H9 (cell line): ENCODE measurements at regions not wholly inside any gene's neighbourhood (a gene's known extent, or its start where the extent isn't known, plus 50 kb on each side); places are given as distances from the start of the nearest gene placed in this dataset.

Experiments used
- DNase-seq: peaks from one replicate; pipeline ENCODE4 v3.0.0-alpha.2; 2017
- H2AFZ ChIP-seq: one replicate; pipeline ENCODE4 v1.6.1; 2013; ENCODE audit warnings: mild to moderate bottlenecking, low read length, control low read depth, moderate library complexity
- H2AK5ac ChIP-seq: 2 replicates; pipeline ENCODE4 v1.6.1; 2013; ENCODE audit warnings: low read length, control low read depth, mixed read lengths; ENCODE audit not compliant: insufficient read length
- H2BK120ac ChIP-seq: one replicate; pipeline ENCODE4 v1.6.1; 2013; ENCODE audit warnings: low read depth, mild to moderate bottlenecking, low read length, control low read depth, inconsistent platforms; ENCODE audit not compliant: poor library complexity, severe bottlenecking
- H2BK12ac ChIP-seq: 2 replicates; pipeline ENCODE4 v1.6.1; 2013; ENCODE audit warnings: low read length, control low read depth, mixed read lengths, low read depth; ENCODE audit not compliant: insufficient read length
- H2BK15ac ChIP-seq: 2 replicates; pipeline ENCODE4 v1.6.1; 2013; ENCODE audit warnings: low read depth, low read length, control low read depth
- H2BK20ac ChIP-seq: one replicate; pipeline ENCODE4 v1.6.1; 2013; ENCODE audit warnings: low read depth, mild to moderate bottlenecking, low read length, control low read depth, inconsistent platforms; ENCODE audit not compliant: poor library complexity, severe bottlenecking
- H2BK5ac ChIP-seq: 2 replicates; pipeline ENCODE4 v1.6.1; 2013; ENCODE audit warnings: low read length, control low read depth, mixed read lengths; ENCODE audit not compliant: insufficient read length
- H3K14ac ChIP-seq: 2 replicates; pipeline ENCODE4 v1.6.1; 2013; ENCODE audit warnings: low read length, control low read depth; ENCODE audit not compliant: insufficient read depth
- H3K18ac ChIP-seq: 2 replicates; pipeline ENCODE4 v1.6.1; 2013; ENCODE audit warnings: low read depth, mild to moderate bottlenecking, mixed read lengths, low read length, control low read depth; ENCODE audit not compliant: insufficient read length
- H3K23ac ChIP-seq: 2 replicates; pipeline ENCODE4 v1.6.1; 2013; ENCODE audit warnings: low read length, control low read depth, mixed read lengths, low read depth; ENCODE audit not compliant: insufficient read length
- H3K23me2 ChIP-seq: 2 replicates; pipeline ENCODE4 v1.6.1; 2013; ENCODE audit warnings: low read depth, mild to moderate bottlenecking, mixed read lengths, low read length, control low read depth; ENCODE audit not compliant: insufficient read length, poor library complexity, severe bottlenecking
- H3K27ac ChIP-seq: 2 replicates; pipeline ENCODE4 v1.5.1; 2013; ENCODE audit warnings: low read length, control low read depth, mixed read lengths, low read depth; ENCODE audit not compliant: insufficient read length
- H3K27me3 ChIP-seq: 2 replicates; pipeline ENCODE4 v1.6.1; 2013; ENCODE audit warnings: low read length, control low read depth, inconsistent platforms; ENCODE audit not compliant: insufficient read depth
- H3K4ac ChIP-seq: 2 replicates; pipeline ENCODE4 v1.6.1; 2013; ENCODE audit warnings: low read depth, mild to moderate bottlenecking, control low read depth, inconsistent platforms, low read length, moderate library complexity
- H3K4me1 ChIP-seq: 2 replicates; pipeline ENCODE4 v1.6.1; 2013; ENCODE audit warnings: low read length, control low read depth, inconsistent platforms; ENCODE audit not compliant: insufficient read depth
- H3K4me2 ChIP-seq: 2 replicates; pipeline ENCODE4 v1.6.1; 2013; ENCODE audit warnings: low read length, control low read depth, mixed read lengths; ENCODE audit not compliant: insufficient read length, insufficient read depth
- H3K56ac ChIP-seq: 2 replicates; pipeline ENCODE4 v1.6.1; 2013; ENCODE audit warnings: low read depth, mild to moderate bottlenecking, mixed read lengths, low read length, control low read depth; ENCODE audit not compliant: insufficient read length
- H3K79me1 ChIP-seq: 2 replicates; pipeline ENCODE4 v1.6.1; 2013; ENCODE audit warnings: low read depth, mild to moderate bottlenecking, moderate library complexity, low read length, control low read depth, inconsistent platforms; ENCODE audit not compliant: insufficient read depth, poor library complexity, severe bottlenecking
- H3K79me2 ChIP-seq: 2 replicates; pipeline ENCODE4 v1.6.1; 2013; ENCODE audit warnings: low read length, control low read depth, inconsistent platforms; ENCODE audit not compliant: insufficient read depth
- H3K9ac ChIP-seq: 2 replicates; pipeline ENCODE4 v1.6.1; 2013; ENCODE audit warnings: low read length, control low read depth, mixed read lengths; ENCODE audit not compliant: insufficient read length; ENCODE audit errors: extremely low read depth
- H3K9me3 ChIP-seq: one replicate; pipeline ENCODE4 v1.6.1; 2013; ENCODE audit warnings: low read depth, low read length, inconsistent platforms; ENCODE audit not compliant: control insufficient read depth
- H3T11ph ChIP-seq: one replicate; pipeline ENCODE4 v1.6.1; 2013; ENCODE audit warnings: mild to moderate bottlenecking, low read length, control low read depth, inconsistent platforms
- H4K20me1 ChIP-seq: one replicate; pipeline ENCODE4 v1.6.1; 2013; ENCODE audit not compliant: control insufficient read depth, insufficient read length, insufficient read depth
- H4K5ac ChIP-seq: 2 replicates; pipeline ENCODE4 v1.6.1; 2013; ENCODE audit warnings: low read depth, mild to moderate bottlenecking, mixed read lengths, low read length, control low read depth; ENCODE audit not compliant: insufficient read length
- H4K8ac ChIP-seq: replicated peaks from 2 replicates; pipeline ENCODE4 v1.6.1; 2013; ENCODE audit warnings: low read length, control low read depth, mixed read lengths, low read depth; ENCODE audit not compliant: insufficient read length
- H4K91ac ChIP-seq: 2 replicates; pipeline ENCODE4 v1.6.1; 2013; ENCODE audit warnings: low read depth, mild to moderate bottlenecking, moderate library complexity, mixed read lengths, low read length, control low read depth; ENCODE audit not compliant: insufficient read length
- H3K27ac Mint-ChIP-seq, 3 experiments: 2 replicates in 2 of 3; 3 replicates in 1 of 3; pipeline ENCODE4 v1.8.0; 2020 to 2021; ENCODE audit warnings: mixed read lengths in 3 of 3, mild to moderate bottlenecking in 1 of 3, moderate library complexity in 1 of 3
- H3K27me3 Mint-ChIP-seq: 2 replicates; pipeline ENCODE4 v1.8.0; 2021; ENCODE audit warnings: low read depth, mild to moderate bottlenecking, moderate library complexity, mixed read lengths
- H3K36me3 Mint-ChIP-seq, 3 experiments: 2 replicates in 2 of 3; 3 replicates in 1 of 3; pipeline ENCODE4 v1.8.0; 2020 to 2021; ENCODE audit warnings: low read depth in 3 of 3, mixed read lengths in 3 of 3; ENCODE audit not compliant: insufficient read depth in 1 of 3
- H3K4me1 Mint-ChIP-seq, 2 experiments: 2 replicates each; pipeline ENCODE4 v1.8.0; 2020; ENCODE audit warnings: mixed read lengths in 2 of 2
- H3K4me3 Mint-ChIP-seq, 2 experiments: 2 replicates in 1 of 2; 3 replicates in 1 of 2; pipeline ENCODE4 v1.8.0; 2020 to 2021; ENCODE audit warnings: mild to moderate bottlenecking in 2 of 2, mixed read lengths in 2 of 2, moderate library complexity in 1 of 2
- H3K9me3 Mint-ChIP-seq, 2 experiments: 2 replicates in 1 of 2; 3 replicates in 1 of 2; pipeline ENCODE4 v1.8.0; 2020; ENCODE audit warnings: mild to moderate bottlenecking in 2 of 2, mixed read lengths in 2 of 2, moderate library complexity in 1 of 2
- WGBS: extraction: QIAGEN DNeasy Blood & Tissue Kit; methylation state at CpG from one replicate; pipeline ENCODE4 v1.1.7; 2013; ENCODE audit warnings: missing lambda C conversion rate, low lambda C conversion rate, mixed read lengths; ENCODE audit not compliant: insufficient read length; ENCODE audit errors: extremely low coverage; 5-methylcytosine and 5-hydroxymethylcytosine counted together
- TF ChIP-seq, protein P1 (sequence below): fragments of 200-600 bp; sonication (generic); conservative IDR thresholded peaks from 3 replicates; pipeline ENCODE4 v1.8.0; 2021; ENCODE audit warnings: antibody characterized with exemption, mild to moderate bottlenecking

DNA sequence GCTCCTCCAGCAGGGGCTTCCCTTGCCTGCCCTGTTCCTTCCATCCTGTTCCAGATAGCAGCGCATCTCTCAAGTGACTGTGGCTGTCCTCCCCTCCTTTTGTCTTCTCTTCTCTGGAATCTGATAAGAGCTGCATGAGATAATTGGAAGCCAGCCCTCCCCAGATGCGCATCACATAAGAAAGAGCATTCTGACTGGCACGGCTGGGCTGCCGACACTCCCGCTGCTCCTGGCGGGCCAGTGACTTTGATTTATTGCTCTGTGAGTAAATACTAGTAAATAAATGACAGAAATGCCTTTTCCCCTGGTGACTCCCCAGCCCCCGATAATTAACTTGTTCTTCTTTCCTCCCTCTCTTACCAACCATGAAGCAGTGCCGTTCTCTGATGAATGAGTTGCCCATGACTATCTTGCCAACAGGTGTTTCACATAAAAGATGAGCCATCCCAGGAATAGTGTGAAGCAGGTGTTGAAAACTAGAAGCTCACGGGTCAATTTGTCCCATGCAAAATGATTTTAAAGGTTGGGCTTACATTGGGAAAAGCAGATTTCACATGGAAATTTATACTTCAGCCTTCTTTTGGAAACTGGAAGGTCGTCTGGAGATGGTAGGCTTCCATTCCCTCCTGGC lies 212.3 kb downstream of the ERCC6L2 start:
- H3K4me3 Mint-ChIP-seq, result peak overlapping the region in 1 of 2 experiments; percentile 12; a peak in 1 of 5 replicates
- Histone ChIP-seq H3K23me2 (no peaks in the 10 kb centered on the region), H2BK15ac (no peak overlapping the region), H2BK20ac (no peak overlapping the region), H3K4ac (no peak overlapping the region), H3K56ac (no peak overlapping the region), H3K27ac (no peak overlapping the region), H3K18ac (no peak overlapping the region), H3K79me2 (no peaks in the 10 kb centered on the region), H3K9me3 (no peaks in the 10 kb centered on the region), H4K91ac (no peak overlapping the region), H2BK12ac (no peak overlapping the region), H4K20me1 (no peaks in the 10 kb centered on the region), H3K14ac (no peak overlapping the region), H4K5ac (no peak overlapping the region), H2BK5ac (no peak overlapping the region), H2AK5ac (no peak overlapping the region), H2AFZ (no peak overlapping the region), H3K4me2 (no peak overlapping the region), H4K8ac (no peak overlapping the region), H2BK120ac (no peak overlapping the region), H3K27me3 (no peaks in the 10 kb centered on the region), H3T11ph (no peak overlapping the region), H3K23ac (no peak overlapping the region), H3K4me1 (peaks cover 9% of the 10 kb centered on the region; the same call in 1 of the 2 replicates), H3K9ac (no peak overlapping the region), H3K79me1 (no peaks in the 10 kb centered on the region)
- peaks cover 2% of the 10 kb centered on the region; the same call in 1 of the 2 replicates for H3K27me3 Mint-ChIP-seq
- H3K27ac Mint-ChIP-seq, result peak overlapping the region in 1 of 3 experiments; percentile 8; a peak in 1 of 7 replicates
- no CpG with 5 or more reads among the region's 10 CpGs for WGBS
- peak; percentile 44 for DNase-seq
- H3K9me3 Mint-ChIP-seq, result peaks cover 0 to 2% of the 10 kb centered on the region in 2 experiments; a peak in 1 of 5 replicates
- H3K4me1 Mint-ChIP-seq, result peaks cover 12 to 20% of the 10 kb centered on the region in 2 experiments
- no peaks in the 10 kb centered on the region; a peak in 1 of 7 replicates for H3K36me3 Mint-ChIP-seq
- TF ChIP-seq, protein P1, sequence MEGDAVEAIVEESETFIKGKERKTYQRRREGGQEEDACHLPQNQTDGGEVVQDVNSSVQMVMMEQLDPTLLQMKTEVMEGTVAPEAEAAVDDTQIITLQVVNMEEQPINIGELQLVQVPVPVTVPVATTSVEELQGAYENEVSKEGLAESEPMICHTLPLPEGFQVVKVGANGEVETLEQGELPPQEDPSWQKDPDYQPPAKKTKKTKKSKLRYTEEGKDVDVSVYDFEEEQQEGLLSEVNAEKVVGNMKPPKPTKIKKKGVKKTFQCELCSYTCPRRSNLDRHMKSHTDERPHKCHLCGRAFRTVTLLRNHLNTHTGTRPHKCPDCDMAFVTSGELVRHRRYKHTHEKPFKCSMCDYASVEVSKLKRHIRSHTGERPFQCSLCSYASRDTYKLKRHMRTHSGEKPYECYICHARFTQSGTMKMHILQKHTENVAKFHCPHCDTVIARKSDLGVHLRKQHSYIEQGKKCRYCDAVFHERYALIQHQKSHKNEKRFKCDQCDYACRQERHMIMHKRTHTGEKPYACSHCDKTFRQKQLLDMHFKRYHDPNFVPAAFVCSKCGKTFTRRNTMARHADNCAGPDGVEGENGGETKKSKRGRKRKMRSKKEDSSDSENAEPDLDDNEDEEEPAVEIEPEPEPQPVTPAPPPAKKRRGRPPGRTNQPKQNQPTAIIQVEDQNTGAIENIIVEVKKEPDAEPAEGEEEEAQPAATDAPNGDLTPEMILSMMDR, result no peak
